DMS53 treated with DMSO at 0.1 percent for 48 hours (cell line): ENCODE measurements at regions not wholly inside any gene's neighbourhood (a gene's known extent, or its start where the extent isn't known, plus 50 kb on each side); places are given as distances from the start of the nearest gene placed in this dataset.
"Not testable (repeated sequence)": the region's sequence is repeated elsewhere in the genome, so short reads cannot be mapped to it uniquely, and the experiment has no call there.

Source experiments
- DNase-seq: peaks from one replicate; lab custom pipeline; 2025; ENCODE audit not compliant: unreplicated experiment; lab: John Stamatoyannopoulos, UW

- no peak for DNase-seq
These were observed 452.1 kb upstream of the RASGRP1 start for GRCh38 chr15:39016706-39017105.

GRCh38 chr15:39018966-39019365 is 454.4 kb upstream of the RASGRP1 start:
- DNase-seq, result no peak

- no peak for DNase-seq
These were observed 456.7 kb upstream of the RASGRP1 start for GRCh38 chr15:39021341-39021740.

GRCh38 chr15:39022532-39023305 is 458.1 kb upstream of the RASGRP1 start:
- DNase-seq, result no peak

DNA sequence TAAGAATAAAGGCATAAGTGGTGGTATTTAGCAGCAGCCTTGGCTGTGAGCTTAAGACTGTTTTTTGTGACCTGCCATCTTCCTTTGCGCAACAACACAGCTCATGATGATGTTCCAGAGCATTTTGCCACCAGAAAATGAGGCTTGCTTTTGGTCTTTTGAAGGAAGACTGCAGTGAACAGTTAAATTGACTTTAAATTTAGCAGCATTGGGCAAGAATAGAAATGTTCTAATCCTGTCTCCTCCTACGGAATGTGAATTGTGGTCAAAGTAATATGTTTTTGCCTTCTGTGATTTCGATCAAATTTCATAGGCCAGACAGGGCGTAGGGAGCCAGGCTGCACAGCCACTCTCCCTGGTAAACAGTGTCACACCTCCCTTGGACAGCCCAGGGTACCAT is 460.7 kb upstream of the RASGRP1 start:
- DNase-seq, result no peak

GRCh38 chr15:39025881-39026280 is 461.3 kb upstream of the RASGRP1 start:
- DNase-seq, result no peak

- no peak for DNase-seq
These were observed 463.5 kb upstream of the RASGRP1 start for GRCh38 chr15:39028069-39028468.

DNA sequence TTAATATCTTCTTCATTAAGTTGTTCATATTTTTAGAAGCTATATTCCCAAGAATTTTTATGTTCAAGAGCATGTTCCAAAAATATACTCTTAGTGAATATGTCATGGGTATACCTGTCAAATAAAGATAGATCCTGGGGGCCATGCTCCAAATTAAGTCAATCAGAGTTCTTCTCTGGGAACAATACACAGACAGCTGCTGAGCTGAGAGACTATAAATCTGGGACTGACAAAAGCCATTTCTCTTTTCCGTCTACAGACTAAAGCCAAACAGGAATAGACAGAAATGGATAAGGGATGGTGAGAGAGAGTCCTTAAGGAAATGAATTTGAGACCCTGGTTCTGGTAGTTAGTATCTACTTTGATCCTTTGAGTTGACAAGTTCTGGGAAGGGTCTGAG is 465.1 kb upstream of the RASGRP1 start:
- DNase-seq, result no peak

- DNase-seq, result no peak
These were observed 465.9 kb upstream of the RASGRP1 start for GRCh38 chr15:39030291-39031070.

GRCh38 chr15:39031596-39031995 is 467.0 kb upstream of the RASGRP1 start:
- DNase-seq, result no peak

GRCh38 chr15:39034816-39035215 is 470.2 kb upstream of the RASGRP1 start:
- DNase-seq, result no peak

DNA sequence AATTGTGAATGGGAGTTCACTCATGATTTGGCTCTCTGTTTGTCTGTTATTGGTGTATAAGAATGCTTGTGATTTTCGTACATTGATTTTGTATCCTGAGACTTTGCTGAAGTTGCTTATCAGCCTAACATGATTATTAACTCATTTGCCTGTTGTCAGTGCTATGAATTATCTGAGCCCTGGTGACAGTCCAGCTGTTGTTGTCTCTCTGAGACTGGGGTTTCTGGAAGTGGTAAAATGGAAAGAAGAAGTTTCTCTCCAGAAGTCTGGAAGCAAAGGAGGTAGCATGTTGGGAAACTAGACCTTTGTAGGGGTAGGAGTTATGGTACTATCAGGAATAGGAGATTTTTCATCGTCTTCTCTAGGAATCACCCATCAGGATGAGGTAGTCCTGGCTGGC is 473.0 kb upstream of the RASGRP1 start:
- not testable (repeated sequence) for DNase-seq

DNA sequence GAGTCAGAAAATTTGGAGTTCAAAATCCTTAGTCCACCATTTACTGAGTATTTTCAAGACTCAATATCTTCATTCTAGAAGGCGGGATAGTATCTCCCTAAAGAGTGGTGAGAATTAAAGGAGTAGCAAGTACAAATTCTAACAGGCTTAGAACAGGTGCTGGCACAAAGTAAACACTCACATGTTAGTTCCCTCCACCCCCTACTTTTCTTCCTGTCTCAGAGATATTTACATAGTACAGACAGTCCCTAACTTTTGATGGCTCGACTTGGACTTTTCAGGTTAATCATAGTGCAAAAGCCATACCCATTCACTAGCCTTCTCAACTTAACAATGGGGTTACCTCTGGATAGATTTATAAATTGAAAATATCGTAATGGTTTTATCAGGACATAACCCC is 476.2 kb upstream of the RASGRP1 start:
- no peak for DNase-seq

DNA sequence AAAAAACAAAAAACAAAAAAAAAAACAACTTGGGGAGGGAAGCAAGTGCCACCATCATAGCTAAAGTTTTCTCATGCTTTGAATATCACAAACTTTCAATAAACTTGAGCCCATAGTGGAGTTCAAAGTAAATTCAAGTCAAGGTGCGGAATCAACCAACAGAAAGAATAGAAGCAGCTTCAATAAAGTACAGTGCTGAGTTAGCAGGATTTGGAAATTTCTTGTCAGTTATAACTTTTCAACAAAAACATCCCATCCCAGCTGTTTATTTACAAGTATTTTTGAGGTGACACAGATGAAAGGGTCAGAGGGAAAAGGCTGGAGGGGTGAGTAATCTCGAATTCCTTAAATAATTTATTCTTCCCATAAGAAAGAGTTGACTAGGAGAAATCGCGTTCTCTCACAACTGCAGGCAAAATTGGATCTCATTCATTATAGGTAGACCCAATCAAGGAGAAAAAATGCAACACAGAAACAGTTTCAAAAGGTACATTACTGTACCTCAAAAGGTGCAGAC is 477.4 kb upstream of the RASGRP1 start:
- no peak for DNase-seq

DNA sequence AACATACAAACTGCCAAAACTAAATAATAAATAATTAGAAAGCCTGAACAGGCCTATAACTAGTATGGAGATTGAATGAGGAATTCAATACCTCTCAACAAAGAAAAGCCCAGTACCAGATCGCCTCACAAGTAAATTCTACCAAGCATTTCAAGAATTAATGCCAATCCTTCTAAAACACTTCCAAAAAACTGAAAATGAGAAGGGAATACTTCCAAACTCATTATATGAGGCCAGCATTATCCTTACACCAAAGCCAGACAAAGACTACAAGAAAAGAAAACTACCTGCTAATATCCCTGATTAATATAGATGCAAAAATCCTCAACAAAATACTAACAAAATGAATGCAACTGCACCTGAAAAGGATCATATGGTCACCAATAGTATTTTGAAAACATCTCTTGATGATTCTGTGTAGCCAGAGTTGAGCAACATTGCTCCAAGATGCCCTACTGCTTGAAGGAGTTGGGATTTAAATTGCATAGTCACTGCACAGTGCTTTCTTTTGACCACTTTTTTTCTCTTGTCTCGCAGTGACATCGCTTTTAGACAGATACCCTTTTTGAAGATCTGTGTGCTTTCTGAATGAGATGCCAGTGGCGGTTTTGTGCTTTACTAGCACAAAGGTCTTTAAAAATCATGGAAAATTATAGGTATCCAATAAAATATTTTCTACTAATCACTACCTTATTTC is 487.2 kb upstream of the RASGRP1 start:
- no peak for DNase-seq

GRCh38 chr15:39052323-39052705 is 487.7 kb upstream of the RASGRP1 start:
- no peak for DNase-seq

GRCh38 chr15:39053480-39053879 is 488.9 kb upstream of the RASGRP1 start:
- DNase-seq, result no peak

GRCh38 chr15:39054128-39054732 is 489.6 kb upstream of the RASGRP1 start:
- DNase-seq, result no peak

DNA sequence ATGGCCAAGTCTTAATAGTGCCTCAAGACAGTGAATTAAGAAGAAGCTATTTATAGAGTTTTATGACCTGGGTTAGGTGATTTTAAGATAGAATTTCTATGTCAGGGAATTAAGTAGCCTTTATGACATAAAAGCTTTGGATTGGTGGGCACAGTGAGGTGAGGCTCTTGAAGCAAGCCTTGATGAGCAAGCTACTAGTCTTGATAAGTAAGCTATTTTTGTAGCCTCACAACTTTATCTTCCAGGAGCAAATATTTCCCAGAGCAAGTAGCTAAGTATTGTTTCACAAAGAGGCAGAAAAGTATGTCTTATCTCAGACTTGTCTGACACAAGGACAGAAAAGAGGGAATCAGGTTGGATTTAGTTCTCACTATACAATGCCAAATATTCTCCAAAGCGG is 491.7 kb upstream of the RASGRP1 start:
- no peak for DNase-seq

- DNase-seq, result no peak
These were observed 493.9 kb upstream of the RASGRP1 start for GRCh38 chr15:39058351-39059131.
